H9 (cell line): ENCODE measurements at regions not wholly inside any gene's neighbourhood (a gene's known extent, or its start where the extent isn't known, plus 50 kb on each side); places are given as distances from the start of the nearest gene placed in this dataset.

ENCODE experiments used
- DNase-seq: peaks from one replicate; pipeline ENCODE4 v3.0.0-alpha.2; 2017
- H2AFZ ChIP-seq: one replicate; pipeline ENCODE4 v1.6.1; 2013; ENCODE audit warnings: mild to moderate bottlenecking, low read length, control low read depth, moderate library complexity
- H2AK5ac ChIP-seq: 2 replicates; pipeline ENCODE4 v1.6.1; 2013; ENCODE audit warnings: low read length, control low read depth, mixed read lengths; ENCODE audit not compliant: insufficient read length
- H2BK120ac ChIP-seq: one replicate; pipeline ENCODE4 v1.6.1; 2013; ENCODE audit warnings: low read depth, mild to moderate bottlenecking, low read length, control low read depth, inconsistent platforms; ENCODE audit not compliant: poor library complexity, severe bottlenecking
- H2BK12ac ChIP-seq: 2 replicates; pipeline ENCODE4 v1.6.1; 2013; ENCODE audit warnings: low read length, control low read depth, mixed read lengths, low read depth; ENCODE audit not compliant: insufficient read length
- H2BK15ac ChIP-seq: 2 replicates; pipeline ENCODE4 v1.6.1; 2013; ENCODE audit warnings: low read depth, low read length, control low read depth
- H2BK20ac ChIP-seq: one replicate; pipeline ENCODE4 v1.6.1; 2013; ENCODE audit warnings: low read depth, mild to moderate bottlenecking, low read length, control low read depth, inconsistent platforms; ENCODE audit not compliant: poor library complexity, severe bottlenecking
- H2BK5ac ChIP-seq: 2 replicates; pipeline ENCODE4 v1.6.1; 2013; ENCODE audit warnings: low read length, control low read depth, mixed read lengths; ENCODE audit not compliant: insufficient read length
- H3K14ac ChIP-seq: 2 replicates; pipeline ENCODE4 v1.6.1; 2013; ENCODE audit warnings: low read length, control low read depth; ENCODE audit not compliant: insufficient read depth
- H3K18ac ChIP-seq: 2 replicates; pipeline ENCODE4 v1.6.1; 2013; ENCODE audit warnings: low read depth, mild to moderate bottlenecking, mixed read lengths, low read length, control low read depth; ENCODE audit not compliant: insufficient read length
- H3K23ac ChIP-seq: 2 replicates; pipeline ENCODE4 v1.6.1; 2013; ENCODE audit warnings: low read length, control low read depth, mixed read lengths, low read depth; ENCODE audit not compliant: insufficient read length
- H3K23me2 ChIP-seq: 2 replicates; pipeline ENCODE4 v1.6.1; 2013; ENCODE audit warnings: low read depth, mild to moderate bottlenecking, mixed read lengths, low read length, control low read depth; ENCODE audit not compliant: insufficient read length, poor library complexity, severe bottlenecking
- H3K27ac ChIP-seq: 2 replicates; pipeline ENCODE4 v1.5.1; 2013; ENCODE audit warnings: low read length, control low read depth, mixed read lengths, low read depth; ENCODE audit not compliant: insufficient read length
- H3K27me3 ChIP-seq: 2 replicates; pipeline ENCODE4 v1.6.1; 2013; ENCODE audit warnings: low read length, control low read depth, inconsistent platforms; ENCODE audit not compliant: insufficient read depth
- H3K4ac ChIP-seq: 2 replicates; pipeline ENCODE4 v1.6.1; 2013; ENCODE audit warnings: low read depth, mild to moderate bottlenecking, control low read depth, inconsistent platforms, low read length, moderate library complexity
- H3K4me1 ChIP-seq: 2 replicates; pipeline ENCODE4 v1.6.1; 2013; ENCODE audit warnings: low read length, control low read depth, inconsistent platforms; ENCODE audit not compliant: insufficient read depth
- H3K4me2 ChIP-seq: 2 replicates; pipeline ENCODE4 v1.6.1; 2013; ENCODE audit warnings: low read length, control low read depth, mixed read lengths; ENCODE audit not compliant: insufficient read length, insufficient read depth
- H3K56ac ChIP-seq: 2 replicates; pipeline ENCODE4 v1.6.1; 2013; ENCODE audit warnings: low read depth, mild to moderate bottlenecking, mixed read lengths, low read length, control low read depth; ENCODE audit not compliant: insufficient read length
- H3K79me1 ChIP-seq: 2 replicates; pipeline ENCODE4 v1.6.1; 2013; ENCODE audit warnings: low read depth, mild to moderate bottlenecking, moderate library complexity, low read length, control low read depth, inconsistent platforms; ENCODE audit not compliant: insufficient read depth, poor library complexity, severe bottlenecking
- H3K79me2 ChIP-seq: 2 replicates; pipeline ENCODE4 v1.6.1; 2013; ENCODE audit warnings: low read length, control low read depth, inconsistent platforms; ENCODE audit not compliant: insufficient read depth
- H3K9ac ChIP-seq: 2 replicates; pipeline ENCODE4 v1.6.1; 2013; ENCODE audit warnings: low read length, control low read depth, mixed read lengths; ENCODE audit not compliant: insufficient read length; ENCODE audit errors: extremely low read depth
- H3K9me3 ChIP-seq: one replicate; pipeline ENCODE4 v1.6.1; 2013; ENCODE audit warnings: low read depth, low read length, inconsistent platforms; ENCODE audit not compliant: control insufficient read depth
- H3T11ph ChIP-seq: one replicate; pipeline ENCODE4 v1.6.1; 2013; ENCODE audit warnings: mild to moderate bottlenecking, low read length, control low read depth, inconsistent platforms
- H4K20me1 ChIP-seq: one replicate; pipeline ENCODE4 v1.6.1; 2013; ENCODE audit not compliant: control insufficient read depth, insufficient read length, insufficient read depth
- H4K5ac ChIP-seq: 2 replicates; pipeline ENCODE4 v1.6.1; 2013; ENCODE audit warnings: low read depth, mild to moderate bottlenecking, mixed read lengths, low read length, control low read depth; ENCODE audit not compliant: insufficient read length
- H4K8ac ChIP-seq: replicated peaks from 2 replicates; pipeline ENCODE4 v1.6.1; 2013; ENCODE audit warnings: low read length, control low read depth, mixed read lengths, low read depth; ENCODE audit not compliant: insufficient read length
- H4K91ac ChIP-seq: 2 replicates; pipeline ENCODE4 v1.6.1; 2013; ENCODE audit warnings: low read depth, mild to moderate bottlenecking, moderate library complexity, mixed read lengths, low read length, control low read depth; ENCODE audit not compliant: insufficient read length
- H3K27ac Mint-ChIP-seq, 3 experiments: 2 replicates in 2 of 3; 3 replicates in 1 of 3; pipeline ENCODE4 v1.8.0; 2020 to 2021; ENCODE audit warnings: mixed read lengths in 3 of 3, mild to moderate bottlenecking in 1 of 3, moderate library complexity in 1 of 3
- H3K27me3 Mint-ChIP-seq: 2 replicates; pipeline ENCODE4 v1.8.0; 2021; ENCODE audit warnings: low read depth, mild to moderate bottlenecking, moderate library complexity, mixed read lengths
- H3K36me3 Mint-ChIP-seq, 3 experiments: 2 replicates in 2 of 3; 3 replicates in 1 of 3; pipeline ENCODE4 v1.8.0; 2020 to 2021; ENCODE audit warnings: low read depth in 3 of 3, mixed read lengths in 3 of 3; ENCODE audit not compliant: insufficient read depth in 1 of 3
- H3K4me1 Mint-ChIP-seq, 2 experiments: 2 replicates each; pipeline ENCODE4 v1.8.0; 2020; ENCODE audit warnings: mixed read lengths in 2 of 2
- H3K4me3 Mint-ChIP-seq, 2 experiments: 2 replicates in 1 of 2; 3 replicates in 1 of 2; pipeline ENCODE4 v1.8.0; 2020 to 2021; ENCODE audit warnings: mild to moderate bottlenecking in 2 of 2, mixed read lengths in 2 of 2, moderate library complexity in 1 of 2
- H3K9me3 Mint-ChIP-seq, 2 experiments: 2 replicates in 1 of 2; 3 replicates in 1 of 2; pipeline ENCODE4 v1.8.0; 2020; ENCODE audit warnings: mild to moderate bottlenecking in 2 of 2, mixed read lengths in 2 of 2, moderate library complexity in 1 of 2
- WGBS: extraction: QIAGEN DNeasy Blood & Tissue Kit; methylation state at CpG from one replicate; pipeline ENCODE4 v1.1.7; 2013; ENCODE audit warnings: missing lambda C conversion rate, low lambda C conversion rate, mixed read lengths; ENCODE audit not compliant: insufficient read length; ENCODE audit errors: extremely low coverage; 5-methylcytosine and 5-hydroxymethylcytosine counted together
- TF ChIP-seq, protein P1 (sequence below): fragments of 200-600 bp; sonication (generic); conservative IDR thresholded peaks from 3 replicates; pipeline ENCODE4 v1.8.0; 2021; ENCODE audit warnings: antibody characterized with exemption, mild to moderate bottlenecking

DNA sequence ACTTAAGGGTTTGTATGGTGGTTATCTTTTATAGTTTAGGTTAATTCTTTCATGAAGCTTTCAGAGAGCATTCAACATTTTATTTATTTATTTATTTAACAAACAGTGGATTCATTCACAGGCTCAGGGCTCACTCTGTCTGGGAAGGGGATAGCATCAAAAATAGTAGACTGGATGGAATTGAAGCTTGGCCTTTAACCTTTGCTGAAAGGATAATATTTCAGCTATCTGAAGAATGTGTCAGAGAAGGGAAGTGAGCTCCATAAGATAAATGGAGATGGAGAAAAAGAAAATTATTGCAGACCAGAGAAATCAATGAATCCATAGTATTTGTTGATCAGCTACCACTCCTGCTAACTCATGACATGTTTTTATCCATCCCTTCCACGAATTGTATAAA, 305.6 kb downstream of the COG6 start:
- no peak overlapping the region for H3K4ac ChIP-seq
- H3K23ac ChIP-seq: no peak overlapping the region
- no peak overlapping the region for H3K9ac ChIP-seq
- H3K9me3 ChIP-seq: no peaks in the 10 kb centered on the region
- H2BK12ac ChIP-seq: no peak overlapping the region
- H3K23me2 ChIP-seq: no peaks in the 10 kb centered on the region
- H3K18ac ChIP-seq: no peak overlapping the region
- H4K8ac ChIP-seq: no peak overlapping the region
- no peak overlapping the region for H2BK120ac ChIP-seq
- TF ChIP-seq, protein P1, sequence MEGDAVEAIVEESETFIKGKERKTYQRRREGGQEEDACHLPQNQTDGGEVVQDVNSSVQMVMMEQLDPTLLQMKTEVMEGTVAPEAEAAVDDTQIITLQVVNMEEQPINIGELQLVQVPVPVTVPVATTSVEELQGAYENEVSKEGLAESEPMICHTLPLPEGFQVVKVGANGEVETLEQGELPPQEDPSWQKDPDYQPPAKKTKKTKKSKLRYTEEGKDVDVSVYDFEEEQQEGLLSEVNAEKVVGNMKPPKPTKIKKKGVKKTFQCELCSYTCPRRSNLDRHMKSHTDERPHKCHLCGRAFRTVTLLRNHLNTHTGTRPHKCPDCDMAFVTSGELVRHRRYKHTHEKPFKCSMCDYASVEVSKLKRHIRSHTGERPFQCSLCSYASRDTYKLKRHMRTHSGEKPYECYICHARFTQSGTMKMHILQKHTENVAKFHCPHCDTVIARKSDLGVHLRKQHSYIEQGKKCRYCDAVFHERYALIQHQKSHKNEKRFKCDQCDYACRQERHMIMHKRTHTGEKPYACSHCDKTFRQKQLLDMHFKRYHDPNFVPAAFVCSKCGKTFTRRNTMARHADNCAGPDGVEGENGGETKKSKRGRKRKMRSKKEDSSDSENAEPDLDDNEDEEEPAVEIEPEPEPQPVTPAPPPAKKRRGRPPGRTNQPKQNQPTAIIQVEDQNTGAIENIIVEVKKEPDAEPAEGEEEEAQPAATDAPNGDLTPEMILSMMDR: no peak
- no peaks in the 10 kb centered on the region for H3K79me1 ChIP-seq
- no peak overlapping the region for H3K27ac Mint-ChIP-seq
- H2BK5ac ChIP-seq: no peak overlapping the region
- no peak overlapping the region for H3K14ac ChIP-seq
- DNase-seq: no peak
- no peak overlapping the region for H2AFZ ChIP-seq
- H3T11ph ChIP-seq: no peak overlapping the region
- H3K27me3 ChIP-seq: no peaks in the 10 kb centered on the region
- no peaks in the 10 kb centered on the region for H3K79me2 ChIP-seq
- no peak overlapping the region for H4K5ac ChIP-seq
- no peak overlapping the region for H3K4me3 Mint-ChIP-seq
- no peak overlapping the region for H2BK20ac ChIP-seq
- no peak overlapping the region for H3K27ac ChIP-seq
- WGBS: no CpG with 5 or more reads among the region's 1 CpG
- no peak overlapping the region for H4K91ac ChIP-seq
- H4K20me1 ChIP-seq: no peaks in the 10 kb centered on the region
- no peak overlapping the region for H2AK5ac ChIP-seq
- no peak overlapping the region for H3K56ac ChIP-seq
- H3K4me1 ChIP-seq: no peaks in the 10 kb centered on the region; the same call in 1 of the 2 replicates
- H3K36me3 Mint-ChIP-seq: no peaks in the 10 kb centered on the region
- H2BK15ac ChIP-seq: no peak overlapping the region
- H3K4me1 Mint-ChIP-seq: peaks cover 3 to 7% of the 10 kb centered on the region in 2 experiments; a peak in 2 of 4 replicates
- H3K4me2 ChIP-seq: no peak overlapping the region
- H3K27me3 Mint-ChIP-seq: no peaks in the 10 kb centered on the region
- no peaks in the 10 kb centered on the region for H3K9me3 Mint-ChIP-seq
